Body of pancreas (tissue), 4 donors: ENCODE measurements at regions not wholly inside any gene's neighbourhood (a gene's known extent, or its start where the extent isn't known, plus 50 kb on each side); places are given as distances from the start of the nearest gene placed in this dataset.

ENCODE experiments used
- ATAC-seq: fragments of 150-250 bp; one replicate; pipeline ENCODE4 v1.9.1; 2016
- DNase-seq, 4 donors: peaks; one replicate each; pipeline ENCODE4 v3.0.0-alpha.2; 2019
- H3K27ac ChIP-seq, 4 donors: fragments of 200-600 bp; sonication (generic); 1 replicate in 3 of 4; 2 replicates in 1 of 4; pipeline versions ENCODE4 v1.5.1 to v1.6.1; 2016 to 2019; ENCODE audit warnings: mild to moderate bottlenecking in 1 of 4, mixed read lengths in 1 of 4, moderate library complexity in 1 of 4
- H3K27me3 ChIP-seq, 2 donors: fragments of 200-600 bp; sonication (generic); one replicate each; pipeline ENCODE4 v1.6.0; 2016; ENCODE audit warnings: mild to moderate bottlenecking in 1 of 2
- H3K36me3 ChIP-seq, 2 donors: fragments of 200-600 bp; sonication (generic); replicated peaks in 1 of 2; 2 replicates each; pipeline ENCODE4 v1.5.1; 2016; ENCODE audit warnings: low read depth in 2 of 2; ENCODE audit not compliant: insufficient read depth in 1 of 2
- H3K4me1 ChIP-seq: fragments of 200-600 bp; sonication (generic); one replicate; pipeline ENCODE4 v1.6.0; 2016
- H3K4me3 ChIP-seq, 2 donors: fragments of 200-600 bp; sonication (generic); 1 replicate in 1 of 2; 2 replicates in 1 of 2; pipeline ENCODE4 v1.5.1; 2016 to 2019
- H3K9me3 ChIP-seq, 3 donors: fragments of 200-600 bp; sonication (generic); 1 replicate in 2 of 3; 2 replicates in 1 of 3; pipeline ENCODE4 v1.5.1; 2016
- POLR2A ChIP-seq, 3 donors: fragments of 450-650 bp; IDR thresholded peaks; one replicate each; pipeline ENCODE4 v1.6.1; 2016; ENCODE audit warnings: antibody characterized with exemption in 3 of 3, mild to moderate bottlenecking in 2 of 3
- WGBS, 2 donors: methylation state at CpG; one replicate each; pipeline ENCODE4 v1.1.5; 2017; 5-methylcytosine and 5-hydroxymethylcytosine counted together
- intact Hi-C: fragments of 100-400 bp; cut with DNase I; formaldehyde crosslinking; loops from one replicate; pipeline ENCODE4 v1.15.1; 2023
- TF ChIP-seq, protein P1 (sequence below), 7 experiments: fragments of 450-650 bp in 4 of 7; fragments of 200-600 bp in 3 of 7; sonication (generic) in 3 of 7; IDR thresholded peaks; one replicate each; pipeline ENCODE4 v1.5.1; 2016 to 2019; ENCODE audit warnings: antibody characterized with exemption in 7 of 7

GRCh38 chr3:110743984-110744383 lies 327.6 kb upstream of the NECTIN3 start:
- intact Hi-C loops: no loop called here
- no peak for ATAC-seq
- TF ChIP-seq POLR2A (IDR thresholded peaks at IDR 0.05): no peak
- TF ChIP-seq, protein P1, sequence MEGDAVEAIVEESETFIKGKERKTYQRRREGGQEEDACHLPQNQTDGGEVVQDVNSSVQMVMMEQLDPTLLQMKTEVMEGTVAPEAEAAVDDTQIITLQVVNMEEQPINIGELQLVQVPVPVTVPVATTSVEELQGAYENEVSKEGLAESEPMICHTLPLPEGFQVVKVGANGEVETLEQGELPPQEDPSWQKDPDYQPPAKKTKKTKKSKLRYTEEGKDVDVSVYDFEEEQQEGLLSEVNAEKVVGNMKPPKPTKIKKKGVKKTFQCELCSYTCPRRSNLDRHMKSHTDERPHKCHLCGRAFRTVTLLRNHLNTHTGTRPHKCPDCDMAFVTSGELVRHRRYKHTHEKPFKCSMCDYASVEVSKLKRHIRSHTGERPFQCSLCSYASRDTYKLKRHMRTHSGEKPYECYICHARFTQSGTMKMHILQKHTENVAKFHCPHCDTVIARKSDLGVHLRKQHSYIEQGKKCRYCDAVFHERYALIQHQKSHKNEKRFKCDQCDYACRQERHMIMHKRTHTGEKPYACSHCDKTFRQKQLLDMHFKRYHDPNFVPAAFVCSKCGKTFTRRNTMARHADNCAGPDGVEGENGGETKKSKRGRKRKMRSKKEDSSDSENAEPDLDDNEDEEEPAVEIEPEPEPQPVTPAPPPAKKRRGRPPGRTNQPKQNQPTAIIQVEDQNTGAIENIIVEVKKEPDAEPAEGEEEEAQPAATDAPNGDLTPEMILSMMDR (IDR thresholded peaks at IDR 0.05): no peak
- Histone ChIP-seq H3K36me3 (no peaks in the 10 kb centered on the region), H3K4me1 (peaks cover 16% of the 10 kb centered on the region), H3K9me3 (no peaks in the 10 kb centered on the region), H3K4me3 (no peak overlapping the region), H3K27me3 (no peaks in the 10 kb centered on the region), H3K27ac (peak overlapping the region in 2 of 4 donors; percentile 52 to 73)
- DNase-seq: peak in 2 of 4 donors; percentile 24 to 32

DNA sequence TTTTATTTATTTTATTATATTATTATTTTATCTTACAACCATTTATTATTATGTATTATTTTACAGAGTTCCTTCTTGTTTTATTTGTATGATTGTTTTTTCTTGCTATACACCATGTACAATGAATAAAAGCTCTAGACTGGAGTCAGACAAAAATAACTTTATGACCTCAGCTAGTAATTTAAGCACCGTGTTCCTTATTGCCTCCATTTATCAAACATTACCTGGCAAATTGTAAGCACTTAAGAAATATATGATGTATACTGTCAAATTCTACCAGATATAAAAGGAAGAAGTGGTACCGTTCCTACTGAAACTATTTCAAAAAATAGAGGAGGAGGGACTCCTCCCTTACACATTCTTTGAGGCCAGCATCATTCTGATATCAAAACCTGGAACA lies 326.9 kb upstream of the NECTIN3 start:
- ATAC-seq: no peak
- intact Hi-C loops: no loop called here

DNA sequence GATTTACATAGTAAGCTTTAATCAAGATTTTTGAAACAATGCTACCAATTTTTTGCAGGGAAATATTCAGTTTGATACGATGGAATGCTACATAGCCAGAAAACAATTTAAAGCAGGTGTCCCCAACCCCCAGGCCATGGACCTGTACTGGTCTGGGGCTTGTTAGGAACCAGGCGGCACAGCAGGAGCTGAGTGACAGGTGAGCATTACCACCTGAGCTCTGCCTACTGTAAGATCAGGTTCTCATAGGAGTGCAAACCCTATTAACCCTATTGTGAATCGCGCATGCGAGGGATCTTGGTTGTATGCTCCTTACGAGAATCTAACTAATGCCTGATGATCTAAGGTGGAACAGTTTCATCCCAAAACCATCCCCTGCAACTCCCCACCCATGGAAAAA lies 322.6 kb upstream of the NECTIN3 start:
- Histone ChIP-seq H3K27me3 (no peaks in the 10 kb centered on the region), H3K4me1 (no peaks in the 10 kb centered on the region), H3K36me3 (no peaks in the 10 kb centered on the region), H3K9me3 (no peaks in the 10 kb centered on the region), H3K4me3 (no peak overlapping the region), H3K27ac (no peak overlapping the region)
- intact Hi-C loops: no loop called here
- 92% methylated on average over 6 of the region's 6 CpGs for WGBS, 2 donors
- no peak for TF ChIP-seq POLR2A (IDR thresholded peaks at IDR 0.05)
- TF ChIP-seq, protein P1 (IDR thresholded peaks at IDR 0.05): no peak
- no peak for ATAC-seq
- DNase-seq: no peak

More for the DNA sequence above, 326.9 kb upstream of the NECTIN3 start:
- DNase-seq: no peak
- WGBS, 2 donors: 67 to 69% methylated on average over 2 of the region's 2 CpGs
- peaks cover 16% of the 10 kb centered on the region for H3K4me1 ChIP-seq
- TF ChIP-seq, protein P1 (IDR thresholded peaks at IDR 0.05): no peak
- no peak for TF ChIP-seq POLR2A (IDR thresholded peaks at IDR 0.05)
- H3K4me3 ChIP-seq: no peak overlapping the region
- no peaks in the 10 kb centered on the region for H3K36me3 ChIP-seq
- no peaks in the 10 kb centered on the region for H3K9me3 ChIP-seq
- H3K27me3 ChIP-seq: no peaks in the 10 kb centered on the region
- H3K27ac ChIP-seq: no peak overlapping the region

DNA sequence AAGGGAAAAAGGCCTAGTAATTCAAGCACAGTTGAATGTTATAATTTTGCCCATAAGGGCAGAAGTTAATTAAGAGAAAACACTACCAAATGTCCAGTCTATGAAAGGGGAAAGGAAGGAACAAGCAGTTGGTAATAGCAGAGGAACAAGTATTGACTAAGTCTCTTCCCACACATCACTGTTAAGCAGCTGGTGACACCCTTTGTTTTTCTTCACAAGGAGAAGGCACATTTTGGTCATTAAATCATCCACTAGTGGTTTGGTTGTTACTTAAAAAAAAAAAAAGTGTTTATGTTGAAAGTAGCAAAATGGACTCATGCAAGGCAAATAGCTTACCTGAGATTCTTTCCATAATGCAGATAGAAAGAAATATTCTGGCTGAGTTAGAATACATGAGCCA lies 321.4 kb upstream of the NECTIN3 start:
- ATAC-seq: no peak
- DNase-seq: no peak
- Histone ChIP-seq H3K4me1 (no peaks in the 10 kb centered on the region), H3K36me3 (no peaks in the 10 kb centered on the region), H3K4me3 (no peak overlapping the region), H3K9me3 (no peaks in the 10 kb centered on the region), H3K27ac (no peak overlapping the region), H3K27me3 (no peaks in the 10 kb centered on the region)
- intact Hi-C loops: no loop called here
- no peak for TF ChIP-seq POLR2A (IDR thresholded peaks at IDR 0.05)
- TF ChIP-seq, protein P1 (IDR thresholded peaks at IDR 0.05): no peak

DNA sequence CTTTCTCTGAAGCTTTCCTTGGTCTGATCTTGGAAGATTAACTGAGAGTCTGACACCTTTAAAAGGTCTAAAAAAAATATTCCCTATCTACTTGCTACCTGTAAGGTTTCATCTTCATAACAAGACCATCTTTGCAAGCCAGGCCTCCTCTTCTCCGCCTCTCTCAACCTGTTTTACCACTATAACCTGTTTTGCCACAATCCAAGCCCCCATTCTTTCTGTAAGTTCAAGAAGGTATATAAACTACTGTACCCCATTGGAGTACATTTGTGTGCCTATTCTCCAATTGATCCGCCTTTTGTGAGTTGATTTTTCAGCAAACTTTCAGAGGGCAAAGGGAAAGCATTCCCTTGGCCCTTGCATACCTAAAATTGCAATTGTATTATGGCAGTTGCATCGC lies 319.3 kb upstream of the NECTIN3 start:
- DNase-seq: no peak
- no peak for ATAC-seq
- TF ChIP-seq POLR2A (IDR thresholded peaks at IDR 0.05): no peak
- TF ChIP-seq, protein P1 (IDR thresholded peaks at IDR 0.05): no peak
- H3K4me1 ChIP-seq: no peaks in the 10 kb centered on the region
- no peak overlapping the region for H3K4me3 ChIP-seq
- H3K36me3 ChIP-seq: no peaks in the 10 kb centered on the region
- no peak overlapping the region for H3K27ac ChIP-seq
- 88 to 95% methylated on average over 3 of the region's 3 CpGs for WGBS, 2 donors
- no peaks in the 10 kb centered on the region for H3K9me3 ChIP-seq
- H3K27me3 ChIP-seq: no peaks in the 10 kb centered on the region
- intact Hi-C loops: no loop called here
